HEK293T (cell line): ENCODE measurements at regions not wholly inside any gene's neighbourhood (a gene's known extent, or its start where the extent isn't known, plus 50 kb on each side); places are given as distances from the start of the nearest gene placed in this dataset.

ENCODE experiments used
- ARNT ChIP-seq: fragments of 450-650 bp; IDR thresholded peaks from 2 replicates; pipeline ENCODE4 v1.6.1; 2017; ENCODE audit warnings: mild to moderate bottlenecking
- BHLHE40 ChIP-seq: fragments of 450-650 bp; IDR thresholded peaks from 2 replicates; pipeline ENCODE4 v1.6.1; 2016; ENCODE audit warnings: mild to moderate bottlenecking, moderate library complexity, borderline replicate concordance
- ELF4 ChIP-seq: fragments of 450-650 bp; IDR thresholded peaks from 2 replicates; pipeline ENCODE4 v1.6.1; 2017; ENCODE audit warnings: antibody characterized with exemption
- FOXA1 ChIP-seq: fragments of 450-650 bp; IDR thresholded peaks from 2 replicates; pipeline ENCODE4 v1.6.1; 2016; ENCODE audit warnings: mild to moderate bottlenecking
- FOXK2 ChIP-seq: fragments of 450-650 bp; IDR thresholded peaks from 2 replicates; pipeline ENCODE4 v1.6.1; 2016; ENCODE audit warnings: mild to moderate bottlenecking
- FOXM1 ChIP-seq: fragments of 450-650 bp; IDR thresholded peaks from 2 replicates; pipeline ENCODE4 v1.6.1; 2017; ENCODE audit warnings: mild to moderate bottlenecking, borderline replicate concordance
- HDGF ChIP-seq: fragments of 450-650 bp; IDR thresholded peaks from 2 replicates; pipeline ENCODE4 v1.6.1; 2017; ENCODE audit warnings: antibody characterized with exemption, borderline replicate concordance
- L3MBTL2 ChIP-seq: fragments of 450-650 bp; conservative IDR thresholded peaks from 2 replicates; pipeline ENCODE4 v1.6.1; 2016; ENCODE audit warnings: mild to moderate bottlenecking
- LEF1 ChIP-seq: fragments of 450-650 bp; IDR thresholded peaks from 2 replicates; pipeline ENCODE4 v1.6.1; 2017; ENCODE audit warnings: mild to moderate bottlenecking, borderline replicate concordance
- NFRKB ChIP-seq: fragments of 450-650 bp; IDR thresholded peaks from 2 replicates; pipeline ENCODE4 v1.6.1; 2016; ENCODE audit warnings: mild to moderate bottlenecking, moderate library complexity
- PKNOX1 ChIP-seq: fragments of 450-650 bp; IDR thresholded peaks from 2 replicates; pipeline ENCODE4 v1.6.1; 2016
- SP1 ChIP-seq: fragments of 450-650 bp; IDR thresholded peaks from 2 replicates; pipeline ENCODE4 v1.6.1; 2017
- TARDBP ChIP-seq: fragments of 450-650 bp; IDR thresholded peaks from 2 replicates; pipeline ENCODE4 v1.6.1; 2016
- ZNF384 ChIP-seq: fragments of 450-650 bp; IDR thresholded peaks from 2 replicates; pipeline ENCODE4 v1.6.1; 2016

DNA sequence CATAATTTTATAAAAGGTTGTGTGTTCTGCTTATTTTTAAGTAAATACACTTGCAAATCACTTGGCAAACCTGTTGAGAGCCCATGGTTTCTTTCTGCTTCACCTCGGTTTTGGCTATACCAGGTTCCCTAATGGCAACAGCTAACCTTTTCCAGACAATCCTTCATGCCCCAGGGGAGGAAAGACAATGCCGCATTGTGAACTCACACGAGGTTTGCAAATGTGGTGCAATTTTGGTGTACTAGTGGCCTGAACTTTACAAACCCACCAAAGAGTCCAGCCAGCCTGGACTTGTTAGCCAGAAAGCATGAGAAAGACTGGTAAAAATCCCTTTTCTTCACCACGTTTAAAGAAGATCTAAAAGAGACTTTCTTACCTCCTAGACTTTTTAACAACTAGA is 84.8 kb upstream of the SOX4 start:
- TF ChIP-seq TARDBP, result no peak
- TF ChIP-seq PKNOX1, result no peak
- no peak for TF ChIP-seq FOXM1
- TF ChIP-seq FOXA1, result no peak
- no peak for TF ChIP-seq ZNF384
- no peak for TF ChIP-seq L3MBTL2
- no peak for TF ChIP-seq BHLHE40
- TF ChIP-seq HDGF, result no peak
- no peak for TF ChIP-seq ELF4
- no peak for TF ChIP-seq NFRKB
- no peak for TF ChIP-seq FOXK2
- TF ChIP-seq ARNT, result no peak
- no peak for TF ChIP-seq LEF1
- TF ChIP-seq SP1, result no peak
